H9 (cell line): ENCODE measurements at regions not wholly inside any gene's neighbourhood (a gene's known extent, or its start where the extent isn't known, plus 50 kb on each side); places are given as distances from the start of the nearest gene placed in this dataset.

Source experiments
- DNase-seq: peaks from one replicate; pipeline ENCODE4 v3.0.0-alpha.2; 2017
- H2AFZ ChIP-seq: one replicate; pipeline ENCODE4 v1.6.1; 2013; ENCODE audit warnings: mild to moderate bottlenecking, low read length, control low read depth, moderate library complexity
- H2AK5ac ChIP-seq: 2 replicates; pipeline ENCODE4 v1.6.1; 2013; ENCODE audit warnings: low read length, control low read depth, mixed read lengths; ENCODE audit not compliant: insufficient read length
- H2BK120ac ChIP-seq: one replicate; pipeline ENCODE4 v1.6.1; 2013; ENCODE audit warnings: low read depth, mild to moderate bottlenecking, low read length, control low read depth, inconsistent platforms; ENCODE audit not compliant: poor library complexity, severe bottlenecking
- H2BK12ac ChIP-seq: 2 replicates; pipeline ENCODE4 v1.6.1; 2013; ENCODE audit warnings: low read length, control low read depth, mixed read lengths, low read depth; ENCODE audit not compliant: insufficient read length
- H2BK15ac ChIP-seq: 2 replicates; pipeline ENCODE4 v1.6.1; 2013; ENCODE audit warnings: low read depth, low read length, control low read depth
- H2BK20ac ChIP-seq: one replicate; pipeline ENCODE4 v1.6.1; 2013; ENCODE audit warnings: low read depth, mild to moderate bottlenecking, low read length, control low read depth, inconsistent platforms; ENCODE audit not compliant: poor library complexity, severe bottlenecking
- H2BK5ac ChIP-seq: 2 replicates; pipeline ENCODE4 v1.6.1; 2013; ENCODE audit warnings: low read length, control low read depth, mixed read lengths; ENCODE audit not compliant: insufficient read length
- H3K14ac ChIP-seq: 2 replicates; pipeline ENCODE4 v1.6.1; 2013; ENCODE audit warnings: low read length, control low read depth; ENCODE audit not compliant: insufficient read depth
- H3K18ac ChIP-seq: 2 replicates; pipeline ENCODE4 v1.6.1; 2013; ENCODE audit warnings: low read depth, mild to moderate bottlenecking, mixed read lengths, low read length, control low read depth; ENCODE audit not compliant: insufficient read length
- H3K23ac ChIP-seq: 2 replicates; pipeline ENCODE4 v1.6.1; 2013; ENCODE audit warnings: low read length, control low read depth, mixed read lengths, low read depth; ENCODE audit not compliant: insufficient read length
- H3K23me2 ChIP-seq: 2 replicates; pipeline ENCODE4 v1.6.1; 2013; ENCODE audit warnings: low read depth, mild to moderate bottlenecking, mixed read lengths, low read length, control low read depth; ENCODE audit not compliant: insufficient read length, poor library complexity, severe bottlenecking
- H3K27ac ChIP-seq: 2 replicates; pipeline ENCODE4 v1.5.1; 2013; ENCODE audit warnings: low read length, control low read depth, mixed read lengths, low read depth; ENCODE audit not compliant: insufficient read length
- H3K27me3 ChIP-seq: 2 replicates; pipeline ENCODE4 v1.6.1; 2013; ENCODE audit warnings: low read length, control low read depth, inconsistent platforms; ENCODE audit not compliant: insufficient read depth
- H3K4ac ChIP-seq: 2 replicates; pipeline ENCODE4 v1.6.1; 2013; ENCODE audit warnings: low read depth, mild to moderate bottlenecking, control low read depth, inconsistent platforms, low read length, moderate library complexity
- H3K4me1 ChIP-seq: 2 replicates; pipeline ENCODE4 v1.6.1; 2013; ENCODE audit warnings: low read length, control low read depth, inconsistent platforms; ENCODE audit not compliant: insufficient read depth
- H3K4me2 ChIP-seq: 2 replicates; pipeline ENCODE4 v1.6.1; 2013; ENCODE audit warnings: low read length, control low read depth, mixed read lengths; ENCODE audit not compliant: insufficient read length, insufficient read depth
- H3K56ac ChIP-seq: 2 replicates; pipeline ENCODE4 v1.6.1; 2013; ENCODE audit warnings: low read depth, mild to moderate bottlenecking, mixed read lengths, low read length, control low read depth; ENCODE audit not compliant: insufficient read length
- H3K79me1 ChIP-seq: 2 replicates; pipeline ENCODE4 v1.6.1; 2013; ENCODE audit warnings: low read depth, mild to moderate bottlenecking, moderate library complexity, low read length, control low read depth, inconsistent platforms; ENCODE audit not compliant: insufficient read depth, poor library complexity, severe bottlenecking
- H3K79me2 ChIP-seq: 2 replicates; pipeline ENCODE4 v1.6.1; 2013; ENCODE audit warnings: low read length, control low read depth, inconsistent platforms; ENCODE audit not compliant: insufficient read depth
- H3K9ac ChIP-seq: 2 replicates; pipeline ENCODE4 v1.6.1; 2013; ENCODE audit warnings: low read length, control low read depth, mixed read lengths; ENCODE audit not compliant: insufficient read length; ENCODE audit errors: extremely low read depth
- H3K9me3 ChIP-seq: one replicate; pipeline ENCODE4 v1.6.1; 2013; ENCODE audit warnings: low read depth, low read length, inconsistent platforms; ENCODE audit not compliant: control insufficient read depth
- H3T11ph ChIP-seq: one replicate; pipeline ENCODE4 v1.6.1; 2013; ENCODE audit warnings: mild to moderate bottlenecking, low read length, control low read depth, inconsistent platforms
- H4K20me1 ChIP-seq: one replicate; pipeline ENCODE4 v1.6.1; 2013; ENCODE audit not compliant: control insufficient read depth, insufficient read length, insufficient read depth
- H4K5ac ChIP-seq: 2 replicates; pipeline ENCODE4 v1.6.1; 2013; ENCODE audit warnings: low read depth, mild to moderate bottlenecking, mixed read lengths, low read length, control low read depth; ENCODE audit not compliant: insufficient read length
- H4K8ac ChIP-seq: replicated peaks from 2 replicates; pipeline ENCODE4 v1.6.1; 2013; ENCODE audit warnings: low read length, control low read depth, mixed read lengths, low read depth; ENCODE audit not compliant: insufficient read length
- H4K91ac ChIP-seq: 2 replicates; pipeline ENCODE4 v1.6.1; 2013; ENCODE audit warnings: low read depth, mild to moderate bottlenecking, moderate library complexity, mixed read lengths, low read length, control low read depth; ENCODE audit not compliant: insufficient read length
- H3K27ac Mint-ChIP-seq, 3 experiments: 2 replicates in 2 of 3; 3 replicates in 1 of 3; pipeline ENCODE4 v1.8.0; 2020 to 2021; ENCODE audit warnings: mixed read lengths in 3 of 3, mild to moderate bottlenecking in 1 of 3, moderate library complexity in 1 of 3
- H3K27me3 Mint-ChIP-seq: 2 replicates; pipeline ENCODE4 v1.8.0; 2021; ENCODE audit warnings: low read depth, mild to moderate bottlenecking, moderate library complexity, mixed read lengths
- H3K36me3 Mint-ChIP-seq, 3 experiments: 2 replicates in 2 of 3; 3 replicates in 1 of 3; pipeline ENCODE4 v1.8.0; 2020 to 2021; ENCODE audit warnings: low read depth in 3 of 3, mixed read lengths in 3 of 3; ENCODE audit not compliant: insufficient read depth in 1 of 3
- H3K4me1 Mint-ChIP-seq, 2 experiments: 2 replicates each; pipeline ENCODE4 v1.8.0; 2020; ENCODE audit warnings: mixed read lengths in 2 of 2
- H3K4me3 Mint-ChIP-seq, 2 experiments: 2 replicates in 1 of 2; 3 replicates in 1 of 2; pipeline ENCODE4 v1.8.0; 2020 to 2021; ENCODE audit warnings: mild to moderate bottlenecking in 2 of 2, mixed read lengths in 2 of 2, moderate library complexity in 1 of 2
- H3K9me3 Mint-ChIP-seq, 2 experiments: 2 replicates in 1 of 2; 3 replicates in 1 of 2; pipeline ENCODE4 v1.8.0; 2020; ENCODE audit warnings: mild to moderate bottlenecking in 2 of 2, mixed read lengths in 2 of 2, moderate library complexity in 1 of 2
- WGBS: extraction: QIAGEN DNeasy Blood & Tissue Kit; methylation state at CpG from one replicate; pipeline ENCODE4 v1.1.7; 2013; ENCODE audit warnings: missing lambda C conversion rate, low lambda C conversion rate, mixed read lengths; ENCODE audit not compliant: insufficient read length; ENCODE audit errors: extremely low coverage; 5-methylcytosine and 5-hydroxymethylcytosine counted together
- TF ChIP-seq, protein P1 (sequence below): fragments of 200-600 bp; sonication (generic); conservative IDR thresholded peaks from 3 replicates; pipeline ENCODE4 v1.8.0; 2021; ENCODE audit warnings: antibody characterized with exemption, mild to moderate bottlenecking

DNA sequence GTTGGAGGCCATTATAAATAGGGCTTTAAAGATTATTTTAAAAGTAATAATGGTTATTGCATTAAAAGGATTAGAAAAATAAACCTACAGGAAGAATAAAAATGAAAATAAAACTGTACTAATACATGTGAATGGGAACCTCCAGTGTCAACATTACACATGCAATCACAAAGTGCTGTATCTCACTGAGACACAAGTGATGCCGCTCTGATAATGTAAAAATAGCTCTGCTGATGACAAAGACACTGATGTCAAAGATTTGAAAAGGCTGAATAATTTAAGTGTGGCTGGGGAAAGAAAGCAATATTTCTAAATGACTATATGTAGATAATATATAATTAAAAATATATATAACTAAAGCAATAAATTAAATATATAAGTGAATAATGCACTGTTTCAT is 129.1 kb upstream of the RAP2B start:
- Histone ChIP-seq H4K8ac (no peak overlapping the region), H3K4me1 (no peaks in the 10 kb centered on the region), H3K23ac (no peak overlapping the region), H3K14ac (no peak overlapping the region), H3K9ac (no peak overlapping the region), H3K56ac (no peak overlapping the region), H3K23me2 (no peaks in the 10 kb centered on the region), H2BK5ac (no peak overlapping the region), H3T11ph (no peak overlapping the region), H2AK5ac (no peak overlapping the region), H4K20me1 (no peaks in the 10 kb centered on the region), H3K9me3 (no peaks in the 10 kb centered on the region), H3K79me1 (no peaks in the 10 kb centered on the region), H3K18ac (no peak overlapping the region), H3K4ac (no peak overlapping the region), H3K27me3 (no peaks in the 10 kb centered on the region), H3K27ac (no peak overlapping the region), H2BK120ac (no peak overlapping the region), H4K91ac (no peak overlapping the region), H2BK15ac (no peak overlapping the region), H3K79me2 (no peaks in the 10 kb centered on the region), H2AFZ (no peak overlapping the region), H4K5ac (no peak overlapping the region), H2BK20ac (no peak overlapping the region), H3K4me2 (no peak overlapping the region), H2BK12ac (no peak overlapping the region)
- H3K4me1 Mint-ChIP-seq: no peaks in the 10 kb centered on the region
- no peak overlapping the region for H3K27ac Mint-ChIP-seq
- no CpG with 5 or more reads among the region's 1 CpG for WGBS
- TF ChIP-seq, protein P1, sequence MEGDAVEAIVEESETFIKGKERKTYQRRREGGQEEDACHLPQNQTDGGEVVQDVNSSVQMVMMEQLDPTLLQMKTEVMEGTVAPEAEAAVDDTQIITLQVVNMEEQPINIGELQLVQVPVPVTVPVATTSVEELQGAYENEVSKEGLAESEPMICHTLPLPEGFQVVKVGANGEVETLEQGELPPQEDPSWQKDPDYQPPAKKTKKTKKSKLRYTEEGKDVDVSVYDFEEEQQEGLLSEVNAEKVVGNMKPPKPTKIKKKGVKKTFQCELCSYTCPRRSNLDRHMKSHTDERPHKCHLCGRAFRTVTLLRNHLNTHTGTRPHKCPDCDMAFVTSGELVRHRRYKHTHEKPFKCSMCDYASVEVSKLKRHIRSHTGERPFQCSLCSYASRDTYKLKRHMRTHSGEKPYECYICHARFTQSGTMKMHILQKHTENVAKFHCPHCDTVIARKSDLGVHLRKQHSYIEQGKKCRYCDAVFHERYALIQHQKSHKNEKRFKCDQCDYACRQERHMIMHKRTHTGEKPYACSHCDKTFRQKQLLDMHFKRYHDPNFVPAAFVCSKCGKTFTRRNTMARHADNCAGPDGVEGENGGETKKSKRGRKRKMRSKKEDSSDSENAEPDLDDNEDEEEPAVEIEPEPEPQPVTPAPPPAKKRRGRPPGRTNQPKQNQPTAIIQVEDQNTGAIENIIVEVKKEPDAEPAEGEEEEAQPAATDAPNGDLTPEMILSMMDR: no peak
- H3K36me3 Mint-ChIP-seq: no peaks in the 10 kb centered on the region
- H3K4me3 Mint-ChIP-seq: no peak overlapping the region
- no peak for DNase-seq
- H3K9me3 Mint-ChIP-seq: no peaks in the 10 kb centered on the region
- no peaks in the 10 kb centered on the region for H3K27me3 Mint-ChIP-seq
